Esophagus squamous epithelium (tissue), 5 donors: ENCODE measurements at regions not wholly inside any gene's neighbourhood (a gene's known extent, or its start where the extent isn't known, plus 50 kb on each side); places are given as distances from the start of the nearest gene placed in this dataset.
"Not testable (repeated sequence)": the region's sequence is repeated elsewhere in the genome, so short reads cannot be mapped to it uniquely, and the experiment has no call there.

Experiments
- DNase-seq: peaks from one replicate; lab custom pipeline; 2025; lab: John Stamatoyannopoulos, UW
- H3K27ac ChIP-seq, 4 donors: fragments of 200-600 bp; sonication (generic); one replicate each; pipeline ENCODE4 v1.5.1; 2016 to 2019; ENCODE audit warnings: mild to moderate bottlenecking in 1 of 4
- H3K27me3 ChIP-seq, 4 donors: fragments of 200-600 bp; sonication (generic); 1 replicate in 3 of 4; 2 replicates in 1 of 4; pipeline versions ENCODE4 v1.5.1 to v1.6.0; 2017 to 2021; ENCODE audit warnings: antibody characterized with exemption in 1 of 4
- H3K36me3 ChIP-seq, 3 donors: fragments of 200-600 bp; sonication (generic); one replicate each; pipeline ENCODE4 v1.5.1; 2016 to 2019
- H3K4me1 ChIP-seq, 3 donors: fragments of 200-600 bp; sonication (generic); one replicate each; pipeline ENCODE4 v1.5.1; 2017 to 2019
- H3K4me3 ChIP-seq, 4 donors: fragments of 200-600 bp; sonication (generic); 1 replicate in 3 of 4; 2 replicates in 1 of 4; pipeline ENCODE4 v1.5.1; 2016 to 2019; ENCODE audit warnings: mild to moderate bottlenecking in 2 of 4, moderate library complexity in 1 of 4
- H3K9me3 ChIP-seq, 3 donors: fragments of 200-600 bp; sonication (generic); one replicate each; pipeline ENCODE4 v1.5.1; 2016 to 2019
- CTCF ChIP-seq, 6 experiments: fragments of 450-650 bp in 4 of 6; fragments of 200-600 bp in 2 of 6; sonication (generic) in 2 of 6; IDR thresholded peaks; one replicate each; pipeline ENCODE4 v1.5.1; 2016 to 2019; ENCODE audit warnings: antibody characterized with exemption in 6 of 6, mild to moderate bottlenecking in 4 of 6, moderate library complexity in 4 of 6
- POLR2A ChIP-seq, 4 donors: fragments of 450-650 bp; IDR thresholded peaks; one replicate each; pipeline ENCODE4 v1.6.1; 2017; ENCODE audit warnings: antibody characterized with exemption in 4 of 4, mild to moderate bottlenecking in 4 of 4, moderate library complexity in 3 of 4
- WGBS, 2 donors: methylation state at CpG; one replicate each; pipeline ENCODE4 v1.1.5; 2018; 5-methylcytosine and 5-hydroxymethylcytosine counted together
- intact Hi-C: fragments of 100-400 bp; cut with DNase I; formaldehyde crosslinking; loops from one replicate; pipeline ENCODE4 v1.15.0; 2022
- donor health status: DM: yes; HTN: yes; CAD: no.

GRCh38 chrX:51257490-51257889 lies 75.1 kb upstream of the NUDT10 start:
- Histone ChIP-seq H3K27ac (no peak overlapping the region), H3K9me3 (no peaks in the 10 kb centered on the region), H3K4me3 (no peak overlapping the region), H3K27me3 (no peaks in the 10 kb centered on the region), H3K36me3 (no peaks in the 10 kb centered on the region), H3K4me1 (no peaks in the 10 kb centered on the region)
- intact Hi-C loops: no loop called here
- no peak for TF ChIP-seq POLR2A (IDR thresholded peaks at IDR 0.05)
- DNase-seq: no peak

GRCh38 chrX:51262271-51262670 lies 70.4 kb upstream of the NUDT10 start:
- H3K27ac ChIP-seq, DNase-seq, H3K9me3 ChIP-seq, H3K27me3 ChIP-seq, intact Hi-C loops, H3K4me3 ChIP-seq, H3K36me3 ChIP-seq, H3K4me1 ChIP-seq: not testable (repeated sequence)
- 80 to 95% methylated on average over 1 to 6 of the region's 13 CpGs for WGBS, 2 donors

DNA sequence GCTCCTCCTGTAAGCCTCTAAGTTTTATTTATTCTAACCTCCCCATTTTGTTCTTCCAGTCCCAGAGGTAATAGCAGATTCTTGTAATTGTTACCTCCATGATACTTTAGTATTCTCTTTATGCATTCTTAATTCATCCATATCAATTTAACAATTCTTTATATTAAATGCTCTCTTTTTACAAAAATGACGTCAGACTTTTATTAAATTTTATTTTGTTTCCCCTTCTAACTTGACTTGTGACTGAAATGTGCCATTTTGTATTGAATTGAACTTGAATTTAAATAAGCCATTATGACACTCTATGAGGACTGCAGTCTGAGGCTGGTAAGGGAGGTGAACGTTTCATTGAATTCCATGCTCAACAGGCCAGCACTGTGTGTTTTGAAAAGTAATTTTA lies 60.0 kb upstream of the NUDT10 start:
- no peak for TF ChIP-seq POLR2A (IDR thresholded peaks at IDR 0.05)
- no peak for TF ChIP-seq CTCF (IDR thresholded peaks at IDR 0.05)
- H3K36me3 ChIP-seq: no peaks in the 10 kb centered on the region

GRCh38 chrX:51281758-51282318 lies 50.8 kb upstream of the NUDT10 start:
- Histone ChIP-seq H3K27ac (no peak overlapping the region), H3K27me3 (no peaks in the 10 kb centered on the region), H3K4me1 (no peaks in the 10 kb centered on the region), H3K9me3 (no peaks in the 10 kb centered on the region), H3K4me3 (no peak overlapping the region), H3K36me3 (no peaks in the 10 kb centered on the region)
- intact Hi-C loops: no loop called here
- DNase-seq: no peak
- TF ChIP-seq POLR2A (IDR thresholded peaks at IDR 0.05) (no peak), CTCF (IDR thresholded peaks at IDR 0.05) (no peak)
- 60 to 70% methylated on average over 3 to 6 of the region's 6 CpGs for WGBS, 2 donors

More for the DNA sequence above, 60.0 kb upstream of the NUDT10 start:
- H3K4me1 ChIP-seq: no peaks in the 10 kb centered on the region
- 43 to 56% methylated on average over 2 of the region's 2 CpGs for WGBS, 2 donors
- DNase-seq: no peak
- H3K27me3 ChIP-seq: no peaks in the 10 kb centered on the region
- no peak overlapping the region for H3K27ac ChIP-seq
- H3K4me3 ChIP-seq: no peak overlapping the region
- intact Hi-C loops: no loop called here
- no peaks in the 10 kb centered on the region for H3K9me3 ChIP-seq
